PC-3 (cell line): ENCODE measurements at regions not wholly inside any gene's neighbourhood (a gene's known extent, or its start where the extent isn't known, plus 50 kb on each side); places are given as distances from the start of the nearest gene placed in this dataset.
A peak's percentile ranks its signal among the peaks of the same experiment; 100 is the strongest.

Experiments used
- ATAC-seq: fragments of 200-7000 bp; cut with Tn5 transposase; 2 replicates; pipeline ENCODE4 v1.9.1; 2020; ENCODE audit warnings: mild to moderate bottlenecking, moderate library complexity
- BruUV-seq: library from RNA; stranded (reverse); fragments of 400-500 nt; replicated peaks from 2 replicates; lab custom pipeline; 2021; lab: Mats Ljungman, UMichigan
- CTCF ChIA-PET: fragments of 300-600 bp; sonication (Branson Sonifier 250); formaldehyde crosslinking; loops from one replicate; lab custom pipeline; 2022; ENCODE audit warnings: antibody characterized with exemption; lab: Charles Lee
- POLR2A ChIA-PET: fragments of 300-600 bp; sonication (Branson Sonifier 250); formaldehyde crosslinking; loops from one replicate; lab custom pipeline; 2022; ENCODE audit warnings: antibody characterized with exemption; ENCODE audit not compliant: unreplicated experiment; lab: Charles Lee
- DNase-seq: peaks from one replicate; pipeline ENCODE4 v3.0.0-alpha.2; 2015
- H2AFZ ChIP-seq: fragments of 300-600 bp; sonication (generic); 2 replicates; pipeline ENCODE4 v1.6.0; 2016; ENCODE audit warnings: antibody characterized with exemption, low read length
- H3F3A ChIP-seq: fragments of 300-600 bp; sonication (generic); one replicate; pipeline ENCODE4 v1.6.0; 2017; ENCODE audit warnings: antibody characterized with exemption, low read length, control low read depth, mild to moderate bottlenecking; ENCODE audit not compliant: unreplicated experiment
- H3K27ac ChIP-seq: fragments of 300-600 bp; sonication (generic); 2 replicates; pipeline ENCODE4 v1.5.1; 2016; ENCODE audit warnings: mild to moderate bottlenecking, low read length
- H3K27me3 ChIP-seq: fragments of 300-600 bp; sonication (generic); 2 replicates; pipeline ENCODE4 v1.6.1; 2016; ENCODE audit warnings: low read length, mixed read lengths
- H3K36me3 ChIP-seq: fragments of 300-600 bp; sonication (generic); 2 replicates; pipeline ENCODE4 v1.6.1; 2016; ENCODE audit warnings: low read depth, mixed run types, low read length, mixed read lengths
- H3K4me1 ChIP-seq: fragments of 300-600 bp; sonication (generic); 2 replicates; pipeline ENCODE4 v1.5.1; 2016; ENCODE audit warnings: low read length; ENCODE audit not compliant: insufficient read depth
- H3K4me2 ChIP-seq: fragments of 300-600 bp; sonication (generic); 2 replicates; pipeline ENCODE4 v1.6.0; 2016; ENCODE audit warnings: low read length
- H3K4me3 ChIP-seq: fragments of 300-600 bp; sonication (generic); 2 replicates; pipeline ENCODE4 v1.5.1; 2016; ENCODE audit warnings: mild to moderate bottlenecking, low read length, mixed read lengths
- H3K79me2 ChIP-seq: fragments of 300-600 bp; sonication (generic); 2 replicates; pipeline ENCODE4 v1.6.1; 2017; ENCODE audit warnings: low read length, mixed read lengths
- H3K9ac ChIP-seq: fragments of 300-600 bp; sonication (generic); 2 replicates; pipeline ENCODE4 v1.6.0; 2016; ENCODE audit warnings: mild to moderate bottlenecking, low read length
- H3K9me2 ChIP-seq: fragments of 300-600 bp; sonication (generic); replicated peaks from 2 replicates; pipeline ENCODE4 v1.6.1; 2016; ENCODE audit warnings: mixed run types, low read length, mixed read lengths
- H3K9me3 ChIP-seq: fragments of 300-600 bp; sonication (generic); 2 replicates; pipeline ENCODE4 v1.6.1; 2016; ENCODE audit warnings: low read length, mixed read lengths
- H4K20me1 ChIP-seq: fragments of 300-600 bp; sonication (generic); 2 replicates; pipeline ENCODE4 v1.6.1; 2016; ENCODE audit warnings: low read length, mixed read lengths
- EZH2 ChIP-seq: fragments of 300-600 bp; sonication (generic); IDR thresholded peaks from one replicate; pipeline ENCODE4 v1.6.1; 2017; ENCODE audit warnings: antibody characterized with exemption, mild to moderate bottlenecking, low read length; ENCODE audit not compliant: unreplicated experiment
- EZH2phosphoT487 ChIP-seq: fragments of 300-600 bp; sonication (generic); IDR thresholded peaks from 2 replicates; pipeline ENCODE4 v1.6.1; 2018; ENCODE audit warnings: mild to moderate bottlenecking, antibody characterized with exemption, low read length, borderline replicate concordance
- intact Hi-C: fragments of 100-400 bp; cut with micrococcal nuclease; formaldehyde crosslinking; loops from 2 replicates; pipeline ENCODE4 v1.9.0; 2023
- TF ChIP-seq, protein P1 (sequence below): fragments of 300-600 bp; sonication (generic); conservative IDR thresholded peaks from 2 replicates; pipeline ENCODE4 v1.5.1; 2017; ENCODE audit warnings: antibody characterized with exemption, low read depth, mild to moderate bottlenecking, low read length

DNA sequence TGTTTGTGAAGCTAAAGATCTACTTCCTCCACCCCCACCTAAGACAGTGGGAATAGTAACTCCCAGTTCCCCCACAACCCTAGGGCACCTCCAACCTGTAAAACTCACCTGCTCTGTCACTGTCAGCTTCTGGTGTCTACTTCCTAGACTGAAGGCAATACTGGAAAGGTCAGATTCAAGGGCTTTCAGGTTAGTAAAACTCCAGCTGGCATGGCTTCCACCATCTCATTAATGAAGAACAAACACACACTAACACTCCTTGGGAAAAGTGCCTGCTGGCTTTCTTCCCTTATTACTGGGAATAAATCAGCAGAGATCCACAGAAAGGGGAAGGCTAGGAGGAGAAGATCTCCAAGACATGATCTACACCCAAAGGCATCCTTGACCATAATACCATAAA lies 109.9 kb downstream of the TMEM174 start:
- no peak overlapping the region for H2AFZ ChIP-seq
- no peaks in the 10 kb centered on the region for H3K27me3 ChIP-seq
- no peaks in the 10 kb centered on the region for H3K9me3 ChIP-seq
- intact Hi-C loops: no loop called here
- POLR2A ChIA-PET: no interaction called here
- H3K36me3 ChIP-seq: no peaks in the 10 kb centered on the region
- no peak overlapping the region for H3K27ac ChIP-seq
- H3K4me1 ChIP-seq: peaks cover 32% of the 10 kb centered on the region
- no TSS peak for BruUV-seq
- DNase-seq (no peak), ATAC-seq (no peak)
- no peaks in the 10 kb centered on the region for H4K20me1 ChIP-seq
- no peak for TF ChIP-seq EZH2
- TF ChIP-seq, protein P1, sequence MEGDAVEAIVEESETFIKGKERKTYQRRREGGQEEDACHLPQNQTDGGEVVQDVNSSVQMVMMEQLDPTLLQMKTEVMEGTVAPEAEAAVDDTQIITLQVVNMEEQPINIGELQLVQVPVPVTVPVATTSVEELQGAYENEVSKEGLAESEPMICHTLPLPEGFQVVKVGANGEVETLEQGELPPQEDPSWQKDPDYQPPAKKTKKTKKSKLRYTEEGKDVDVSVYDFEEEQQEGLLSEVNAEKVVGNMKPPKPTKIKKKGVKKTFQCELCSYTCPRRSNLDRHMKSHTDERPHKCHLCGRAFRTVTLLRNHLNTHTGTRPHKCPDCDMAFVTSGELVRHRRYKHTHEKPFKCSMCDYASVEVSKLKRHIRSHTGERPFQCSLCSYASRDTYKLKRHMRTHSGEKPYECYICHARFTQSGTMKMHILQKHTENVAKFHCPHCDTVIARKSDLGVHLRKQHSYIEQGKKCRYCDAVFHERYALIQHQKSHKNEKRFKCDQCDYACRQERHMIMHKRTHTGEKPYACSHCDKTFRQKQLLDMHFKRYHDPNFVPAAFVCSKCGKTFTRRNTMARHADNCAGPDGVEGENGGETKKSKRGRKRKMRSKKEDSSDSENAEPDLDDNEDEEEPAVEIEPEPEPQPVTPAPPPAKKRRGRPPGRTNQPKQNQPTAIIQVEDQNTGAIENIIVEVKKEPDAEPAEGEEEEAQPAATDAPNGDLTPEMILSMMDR: no peak
- no peak for TF ChIP-seq EZH2phosphoT487
- H3K4me2 ChIP-seq: no peak overlapping the region
- H3K9ac ChIP-seq: no peak overlapping the region
- no peaks in the 10 kb centered on the region for H3K9me2 ChIP-seq
- no peaks in the 10 kb centered on the region for H3F3A ChIP-seq
- no peaks in the 10 kb centered on the region for H3K79me2 ChIP-seq
- no peak overlapping the region for H3K4me3 ChIP-seq
- CTCF ChIA-PET: no interaction called here

DNA sequence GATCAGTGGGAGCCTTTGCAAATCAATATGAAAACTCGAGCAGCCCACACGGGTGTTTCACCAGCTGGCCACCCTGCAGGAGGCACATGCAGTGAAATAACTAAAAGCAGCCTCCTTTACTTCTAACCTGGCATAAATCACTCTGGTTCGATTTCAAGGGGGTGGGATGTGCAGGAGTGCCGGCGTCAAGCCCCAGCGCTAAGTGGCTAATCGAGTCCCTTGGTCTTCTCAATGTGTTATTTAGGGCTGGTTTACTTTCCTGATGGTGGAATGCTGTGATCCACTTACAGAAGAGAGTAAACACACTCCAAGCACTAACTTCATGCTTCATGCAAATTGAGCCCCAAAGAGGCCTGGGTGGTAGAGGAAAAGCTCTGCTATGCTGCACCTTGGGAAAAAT lies 109.4 kb downstream of the TMEM174 start:
- Histone ChIP-seq H2AFZ (no peak overlapping the region), H3K4me3 (no peak overlapping the region), H3K9ac (no peak overlapping the region), H3K36me3 (no peaks in the 10 kb centered on the region), H3K9me2 (no peaks in the 10 kb centered on the region), H4K20me1 (no peaks in the 10 kb centered on the region), H3K4me2 (peak overlapping the region; percentile 72; the same call in 1 of the 2 replicates), H3K27ac (no peak overlapping the region), H3K79me2 (no peaks in the 10 kb centered on the region), H3K9me3 (no peaks in the 10 kb centered on the region), H3K27me3 (no peaks in the 10 kb centered on the region), H3F3A (no peaks in the 10 kb centered on the region), H3K4me1 (peaks cover 32% of the 10 kb centered on the region)
- ChIA-PET CTCF (no interaction called here), POLR2A (no interaction called here)
- no TSS peak for BruUV-seq
- intact Hi-C loops: no loop called here
- DNase-seq (no peak), ATAC-seq (no peak)
- TF ChIP-seq EZH2 (no peak), EZH2phosphoT487 (no peak)
- TF ChIP-seq, protein P1: no peak
